ENCODE measurements at regions not wholly inside any gene's neighbourhood (a gene's known extent, or its start where the extent isn't known, plus 50 kb on each side); places are given as distances from the start of the nearest gene placed in this dataset.

- in situ Hi-C loops (cut with HindIII; ENCODE audit: low pct_unique_long_range_greater_than_20kb, low sequenced_read_pairs), result no loop called here
- DNase-seq (ENCODE audit: low read depth, low spot score), result no peak
Measured at GRCh38 chr1:184244962-184245361, 141.9 kb upstream of the C1orf21 start.

GRCh38 chr1:184247671-184248070 lies 139.2 kb upstream of the C1orf21 start:
- in situ Hi-C loops (cut with HindIII; ENCODE audit: low pct_unique_long_range_greater_than_20kb, low sequenced_read_pairs), result no loop called here
- DNase-seq (ENCODE audit: low read depth, low spot score), result no peak

GRCh38 chr1:184253921-184254320 lies 132.9 kb upstream of the C1orf21 start:
- in situ Hi-C loops (cut with HindIII; ENCODE audit: low pct_unique_long_range_greater_than_20kb, low sequenced_read_pairs), result no loop called here
- DNase-seq (ENCODE audit: low read depth, low spot score), result no peak

GRCh38 chr1:184254849-184255248 lies 132.0 kb upstream of the C1orf21 start:
- no peak for DNase-seq (ENCODE audit: low read depth, low spot score)
- in situ Hi-C loops (cut with HindIII; ENCODE audit: low pct_unique_long_range_greater_than_20kb, low sequenced_read_pairs), result no loop called here

- in situ Hi-C loops (cut with HindIII; ENCODE audit: low pct_unique_long_range_greater_than_20kb, low sequenced_read_pairs), result no loop called here
- DNase-seq (ENCODE audit: low read depth, low spot score), result no peak
Measured at GRCh38 chr1:184255560-184255959, 131.3 kb upstream of the C1orf21 start.

- in situ Hi-C loops (cut with HindIII; ENCODE audit: low pct_unique_long_range_greater_than_20kb, low sequenced_read_pairs), result no loop called here
- DNase-seq (ENCODE audit: low read depth, low spot score), result no peak
Measured at GRCh38 chr1:184257873-184258272, 129.0 kb upstream of the C1orf21 start.

- no peak for DNase-seq (ENCODE audit: low read depth, low spot score)
- in situ Hi-C loops (cut with HindIII; ENCODE audit: low pct_unique_long_range_greater_than_20kb, low sequenced_read_pairs), result no loop called here
Measured at GRCh38 chr1:184258525-184258924, 128.3 kb upstream of the C1orf21 start.

GRCh38 chr1:184260382-184260781 lies 126.4 kb upstream of the C1orf21 start:
- no peak for DNase-seq (ENCODE audit: low read depth, low spot score)
- in situ Hi-C loops (cut with HindIII; ENCODE audit: low pct_unique_long_range_greater_than_20kb, low sequenced_read_pairs), result no loop called here

- in situ Hi-C loops (cut with HindIII; ENCODE audit: low pct_unique_long_range_greater_than_20kb, low sequenced_read_pairs), result no loop called here
- DNase-seq (ENCODE audit: low read depth, low spot score), result no peak
Measured at GRCh38 chr1:184262109-184262508, 124.7 kb upstream of the C1orf21 start.

- in situ Hi-C loops (cut with HindIII; ENCODE audit: low pct_unique_long_range_greater_than_20kb, low sequenced_read_pairs), result no loop called here
Measured at GRCh38 chr1:184267747-184268146, 119.1 kb upstream of the C1orf21 start.

GRCh38 chr1:184270556-184270955 lies 116.3 kb upstream of the C1orf21 start:
- DNase-seq (ENCODE audit: low read depth, low spot score), result no peak
- in situ Hi-C loops (cut with HindIII; ENCODE audit: low pct_unique_long_range_greater_than_20kb, low sequenced_read_pairs), result no loop called here

More at GRCh38 chr1:184267747-184268146, 119.1 kb upstream of the C1orf21 start:
- no peak for DNase-seq (ENCODE audit: low read depth, low spot score)

- no peak for DNase-seq (ENCODE audit: low read depth, low spot score)
- in situ Hi-C loops (cut with HindIII; ENCODE audit: low pct_unique_long_range_greater_than_20kb, low sequenced_read_pairs), result no loop called here
Measured at GRCh38 chr1:184272175-184272866, 114.5 kb upstream of the C1orf21 start.

GRCh38 chr1:184276416-184276815 lies 110.4 kb upstream of the C1orf21 start:
- DNase-seq (ENCODE audit: low read depth, low spot score), result no peak
- in situ Hi-C loops (cut with HindIII; ENCODE audit: low pct_unique_long_range_greater_than_20kb, low sequenced_read_pairs), result no loop called here

- in situ Hi-C loops (cut with HindIII; ENCODE audit: low pct_unique_long_range_greater_than_20kb, low sequenced_read_pairs), result no loop called here
- DNase-seq (ENCODE audit: low read depth, low spot score), result no peak
Measured at GRCh38 chr1:184279911-184280458, 106.8 kb upstream of the C1orf21 start.

GRCh38 chr1:184283999-184284398 lies 102.8 kb upstream of the C1orf21 start:
- in situ Hi-C loops (cut with HindIII; ENCODE audit: low pct_unique_long_range_greater_than_20kb, low sequenced_read_pairs), result no loop called here
- DNase-seq (ENCODE audit: low read depth, low spot score), result no peak

GRCh38 chr1:184284900-184285299 lies 101.9 kb upstream of the C1orf21 start:
- no peak for DNase-seq (ENCODE audit: low read depth, low spot score)
- in situ Hi-C loops (cut with HindIII; ENCODE audit: low pct_unique_long_range_greater_than_20kb, low sequenced_read_pairs), result no loop called here

- in situ Hi-C loops (cut with HindIII; ENCODE audit: low pct_unique_long_range_greater_than_20kb, low sequenced_read_pairs), result no loop called here
- no peak for DNase-seq (ENCODE audit: low read depth, low spot score)
Measured at GRCh38 chr1:184285401-184286087, 101.3 kb upstream of the C1orf21 start.

- DNase-seq (ENCODE audit: low read depth, low spot score), result no peak
- in situ Hi-C loops (cut with HindIII; ENCODE audit: low pct_unique_long_range_greater_than_20kb, low sequenced_read_pairs), result no loop called here
Measured at GRCh38 chr1:184287001-184287400, 99.8 kb upstream of the C1orf21 start.

Data from SK-MEL-5 (cell line).